ENCODE measurements at regions not wholly inside any gene's neighbourhood (a gene's known extent, or its start where the extent isn't known, plus 50 kb on each side); places are given as distances from the start of the nearest gene placed in this dataset.

DNA sequence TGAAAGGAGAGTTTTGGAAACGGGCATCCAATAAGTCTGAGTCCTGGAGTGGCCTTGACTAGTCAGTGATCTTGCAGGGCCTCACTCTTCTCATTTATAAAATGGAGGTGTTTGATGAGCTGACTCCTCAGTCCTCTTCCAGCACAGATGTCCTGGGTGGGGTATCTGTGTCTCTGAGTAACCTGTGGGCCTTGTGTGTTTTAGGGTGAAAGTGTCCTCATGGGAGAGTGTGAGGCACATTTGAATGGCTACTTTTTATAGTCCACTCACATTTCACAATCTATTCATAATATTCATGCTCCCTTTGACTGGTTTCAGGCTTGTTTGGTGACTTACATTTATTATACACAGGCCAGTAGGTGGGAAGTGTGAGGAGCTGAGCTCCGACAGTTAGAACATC lies 106.4 kb upstream of the CELF4 start:
- TF ChIP-seq YY1 (IDR thresholded peaks at IDR 0.05; ENCODE audit: insufficient read depth, insufficient read length) (no peak), SUZ12 (IDR thresholded peaks at IDR 0.05; ENCODE audit: extremely low read depth, insufficient read depth, insufficient read length) (no peak), ZNF274 (IDR thresholded peaks at IDR 0.05; ENCODE audit: low read depth, low read length) (no peak)

Data from NT2/D1 (cell line).